Hematopoietic multipotent progenitor cell treated with erythropoietin and hydrocortisone succinate and interleukin-3 and kit ligand, for 4 days (in vitro differentiated cells): ENCODE measurements at regions not wholly inside any gene's neighbourhood (a gene's known extent, or its start where the extent isn't known, plus 50 kb on each side); places are given as distances from the start of the nearest gene placed in this dataset.

Experiments
- DNase-seq: peaks from one replicate; pipeline ENCODE4 v3.0.0-alpha.2; 2015

- no peak for DNase-seq
Measured at GRCh38 chr6:167444602-167445346, 119.9 kb downstream of the TTLL2 start.

- no peak for DNase-seq
Measured at GRCh38 chr6:167445568-167445967, 120.7 kb downstream of the TTLL2 start.

DNA sequence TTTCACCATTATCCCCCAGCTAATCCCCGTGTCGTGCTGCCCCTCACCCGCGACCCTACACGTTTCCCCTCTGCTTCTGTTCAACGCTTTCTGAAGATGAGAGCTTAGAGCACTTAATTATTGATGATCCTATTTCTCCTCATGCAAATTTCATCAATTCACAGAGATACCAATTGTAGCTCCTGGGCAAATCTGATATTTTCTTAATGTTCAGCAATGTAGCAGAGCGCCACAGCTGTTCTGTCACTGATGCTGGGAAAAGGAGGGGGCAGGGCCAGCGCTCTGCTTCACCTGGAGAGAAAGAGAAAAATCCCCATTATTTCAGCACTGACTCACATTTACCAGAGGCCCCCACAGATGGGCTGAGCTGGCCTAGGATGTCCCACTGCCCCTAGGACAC, 121.2 kb downstream of the TTLL2 start:
- DNase-seq, result no peak

DNA sequence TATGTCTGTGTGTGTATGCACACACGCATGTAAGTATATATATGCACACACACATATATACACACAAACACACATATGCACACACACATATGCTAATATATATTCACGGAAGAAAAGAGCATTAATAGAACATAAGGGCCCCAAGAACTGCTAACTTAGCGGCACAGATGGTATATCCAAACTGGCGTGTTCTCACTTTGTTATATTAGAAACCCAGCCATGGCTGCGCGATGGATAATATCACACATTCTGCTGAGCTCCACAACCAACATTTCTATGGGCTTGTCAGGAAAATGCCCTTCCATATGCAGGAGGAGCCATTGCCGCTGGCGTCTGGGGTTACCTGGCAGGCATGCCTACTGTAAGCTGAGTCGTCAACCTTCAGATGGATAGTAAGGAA, 122.1 kb downstream of the TTLL2 start:
- DNase-seq, result no peak

GRCh38 chr6:167448378-167448777, 123.5 kb downstream of the TTLL2 start:
- no peak for DNase-seq

DNA sequence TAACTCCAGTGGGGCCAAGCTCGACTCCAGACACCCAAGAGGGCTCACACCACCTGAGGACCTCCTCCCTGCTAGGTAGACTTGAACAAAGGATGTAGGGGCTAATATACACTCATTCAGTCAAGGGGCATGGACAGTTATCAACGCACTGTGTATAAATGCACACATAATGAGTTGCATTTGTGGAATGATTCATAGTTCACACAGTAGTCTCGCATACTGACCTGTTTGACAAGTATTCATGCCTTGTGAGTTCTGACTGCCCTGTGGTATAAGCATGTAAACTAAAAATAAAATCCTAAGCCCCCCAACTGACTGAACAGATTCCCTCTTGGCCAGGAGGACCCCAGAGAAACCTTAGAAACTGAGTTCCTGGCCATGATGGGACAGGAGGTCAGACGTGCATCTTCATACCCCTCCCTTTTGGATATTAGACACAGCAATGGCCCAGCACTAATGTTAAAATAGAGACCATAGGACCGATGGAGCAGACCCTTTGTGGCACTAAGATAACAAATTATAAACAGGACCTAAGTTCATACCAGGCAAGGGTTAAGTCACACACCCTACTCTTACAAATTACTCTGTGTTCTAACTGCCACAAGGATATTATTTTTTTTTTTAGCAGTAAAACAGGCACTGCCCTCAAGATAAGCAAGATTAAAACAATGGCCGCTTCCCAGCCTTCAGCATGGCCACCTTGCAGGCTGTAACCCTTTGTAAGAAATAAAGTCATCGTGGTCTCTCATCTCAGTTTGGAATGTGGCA, 124.4 kb downstream of the TTLL2 start:
- DNase-seq, result no peak

GRCh38 chr6:167450626-167451025, 125.7 kb downstream of the TTLL2 start:
- DNase-seq, result no peak

DNA sequence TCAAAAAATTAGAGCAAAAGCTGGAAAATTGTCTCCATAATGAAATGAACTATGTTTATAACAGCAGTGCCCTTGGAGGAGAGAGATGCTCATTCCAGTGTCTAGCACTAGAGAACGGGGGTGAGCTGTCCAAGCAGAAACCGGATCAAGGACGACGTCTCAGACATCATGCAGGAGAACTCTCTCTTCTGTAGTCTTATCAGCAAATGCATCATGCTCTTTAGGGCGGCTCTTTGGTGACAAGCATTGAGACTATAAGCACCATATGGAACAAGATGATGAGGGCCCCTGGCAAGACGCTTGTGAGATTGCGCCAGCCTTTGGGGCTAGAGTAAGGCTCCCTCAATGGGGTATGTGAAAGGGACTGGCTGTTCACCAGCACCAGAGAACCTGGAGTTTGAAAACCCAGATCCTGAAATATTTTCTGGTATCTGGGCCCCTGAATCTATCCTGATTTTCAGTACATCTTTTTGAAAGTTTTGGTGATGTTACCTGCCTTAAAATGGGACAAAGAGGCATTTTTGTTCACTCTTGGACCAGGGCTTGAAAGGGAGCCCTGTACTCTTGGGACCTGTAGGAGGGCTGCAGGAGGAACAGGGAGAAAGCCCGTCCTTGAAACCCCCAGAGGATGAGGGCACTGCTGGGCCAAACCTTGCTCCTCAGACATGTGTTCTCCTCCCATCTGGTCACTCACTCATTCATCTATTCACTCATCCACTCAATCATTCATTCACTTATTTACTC, 127.6 kb downstream of the TTLL2 start:
- peak; percentile 4 for DNase-seq

DNA sequence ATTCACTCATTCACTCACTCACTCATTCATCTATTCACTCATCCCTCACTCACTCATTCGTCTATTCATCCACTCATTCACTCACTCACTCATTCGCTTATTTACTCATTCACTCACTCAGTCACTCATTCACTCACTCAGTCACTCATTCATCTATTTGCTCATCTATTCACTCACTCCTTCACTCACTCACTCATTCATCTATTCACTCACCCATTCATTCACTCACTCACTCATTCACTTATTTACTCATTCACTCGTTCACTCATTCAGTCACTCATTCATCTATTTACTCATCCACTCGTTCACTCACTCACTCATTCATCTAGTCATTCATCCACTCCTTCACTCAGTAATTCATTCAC, 128.2 kb downstream of the TTLL2 start:
- DNase-seq, result no peak

GRCh38 chr6:167454003-167454402, 129.1 kb downstream of the TTLL2 start:
- no peak for DNase-seq

- DNase-seq, result no peak
Measured at GRCh38 chr6:167455371-167455770, 130.5 kb downstream of the TTLL2 start.

- no peak for DNase-seq
Measured at GRCh38 chr6:167462514-167463312, 137.8 kb downstream of the TTLL2 start.

GRCh38 chr6:167464177-167464576, 139.3 kb downstream of the TTLL2 start:
- no peak for DNase-seq

DNA sequence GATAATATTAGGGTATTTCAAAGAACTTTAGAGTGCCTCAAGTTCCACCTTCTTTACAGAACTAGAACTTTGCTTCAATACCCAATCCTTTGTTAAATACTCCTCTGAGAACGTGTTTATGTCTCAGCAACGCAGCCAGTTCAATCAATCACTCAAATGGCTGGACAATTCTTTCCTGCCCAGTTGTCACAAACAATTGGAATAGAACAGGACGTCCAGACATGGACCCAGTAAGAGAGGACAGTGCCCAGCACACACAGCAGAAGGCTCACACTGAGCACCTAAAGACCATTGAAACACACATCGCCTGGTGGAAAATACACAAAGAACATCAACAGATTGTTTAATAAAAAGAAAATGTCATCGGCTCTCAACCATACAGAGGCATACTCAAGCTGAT, 140.6 kb downstream of the TTLL2 start:
- DNase-seq, result no peak

- DNase-seq, result no peak
Measured at GRCh38 chr6:167467282-167467681, 142.4 kb downstream of the TTLL2 start.

GRCh38 chr6:167467793-167468431, 143.0 kb downstream of the TTLL2 start:
- no peak for DNase-seq

DNA sequence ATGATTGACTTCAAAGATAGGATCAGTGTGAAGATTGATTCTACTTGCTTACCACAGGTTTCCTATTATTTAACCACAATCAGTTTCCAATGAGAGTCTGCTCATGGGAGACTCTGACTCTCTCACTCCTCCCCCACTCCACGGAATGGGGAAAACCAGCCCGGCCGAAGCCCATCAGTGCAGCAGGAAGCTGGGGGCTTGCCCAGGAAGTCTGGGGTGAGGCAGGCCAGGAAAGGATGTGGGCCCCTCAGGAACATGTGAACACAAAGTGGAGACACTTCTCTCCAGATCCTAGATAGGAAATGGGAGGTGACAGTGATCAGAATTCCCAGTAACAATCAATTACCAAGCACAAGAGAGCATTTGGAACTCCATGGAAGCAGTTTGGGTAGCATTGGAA, 144.2 kb downstream of the TTLL2 start:
- DNase-seq, result no peak

- no peak for DNase-seq
Measured at GRCh38 chr6:167469672-167470071, 144.8 kb downstream of the TTLL2 start.

DNA sequence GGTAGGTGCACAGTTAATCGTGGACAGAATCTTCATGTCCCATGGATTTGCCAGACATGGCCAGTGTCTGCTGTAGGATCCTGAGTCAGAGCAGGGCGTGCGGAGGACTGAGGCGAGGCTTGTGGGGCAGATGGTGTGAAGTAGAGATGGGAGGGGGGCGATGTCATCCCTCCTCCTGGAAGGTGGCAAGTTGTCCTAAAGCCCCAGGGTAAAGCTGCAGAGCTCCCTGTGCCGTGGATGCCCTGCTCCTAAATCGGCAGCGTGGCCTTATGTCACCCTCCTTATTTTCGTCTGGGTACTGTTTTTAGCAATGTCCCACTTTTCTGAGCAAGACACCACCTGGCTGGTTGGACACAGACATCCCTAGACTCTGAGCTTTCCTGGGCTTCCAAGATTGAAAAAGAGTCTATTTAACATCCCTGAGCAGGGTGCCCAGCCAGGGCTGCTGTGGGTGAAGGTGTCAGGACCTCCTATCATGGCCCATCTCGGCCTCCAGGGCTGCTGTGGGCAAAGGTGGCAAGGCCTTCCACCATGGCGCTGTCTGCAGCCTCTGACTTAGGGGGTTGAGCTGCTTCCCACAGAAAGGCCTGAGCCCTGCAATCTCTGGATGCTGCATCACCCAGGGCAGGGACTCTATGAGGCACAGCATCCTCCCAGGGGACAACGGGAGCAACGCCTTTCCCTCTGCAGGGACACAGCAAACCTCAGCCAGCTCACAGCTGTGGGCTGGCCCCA, 145.4 kb downstream of the TTLL2 start:
- no peak for DNase-seq

DNA sequence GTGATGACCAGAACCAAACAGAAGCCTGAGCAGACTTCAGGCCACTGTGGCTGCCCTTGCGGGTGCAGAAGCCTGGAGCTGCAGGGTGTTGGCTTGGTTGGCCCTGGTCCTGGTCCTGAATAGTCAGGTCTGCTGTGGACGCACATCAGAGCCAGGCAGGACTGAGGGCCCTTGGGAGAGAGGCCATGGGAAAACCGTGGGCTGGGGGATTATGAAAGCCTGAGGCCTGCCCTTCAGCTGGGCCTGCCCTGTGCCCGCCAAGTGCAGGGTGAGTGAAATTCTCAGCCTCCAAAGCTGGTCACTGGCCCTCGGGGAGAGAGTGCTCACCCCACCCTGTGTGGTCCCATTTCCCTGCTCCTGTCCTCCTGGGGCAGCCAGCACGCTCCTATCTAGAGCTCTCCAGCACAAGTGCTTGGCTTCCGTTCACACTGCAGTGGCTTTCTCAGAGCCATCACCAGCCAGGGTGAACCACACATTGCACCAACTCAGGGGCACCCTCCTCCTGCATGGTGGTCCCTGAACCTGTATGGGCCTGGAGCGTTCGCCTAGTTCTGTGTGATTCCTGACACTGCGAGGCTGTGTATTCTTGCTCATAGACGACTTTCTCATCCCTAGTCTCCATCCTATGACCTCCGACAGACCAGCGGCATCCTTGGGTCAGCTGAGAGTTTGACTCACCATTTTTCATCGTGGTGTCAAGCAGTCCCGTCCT, 146.1 kb downstream of the TTLL2 start:
- no peak for DNase-seq

DNA sequence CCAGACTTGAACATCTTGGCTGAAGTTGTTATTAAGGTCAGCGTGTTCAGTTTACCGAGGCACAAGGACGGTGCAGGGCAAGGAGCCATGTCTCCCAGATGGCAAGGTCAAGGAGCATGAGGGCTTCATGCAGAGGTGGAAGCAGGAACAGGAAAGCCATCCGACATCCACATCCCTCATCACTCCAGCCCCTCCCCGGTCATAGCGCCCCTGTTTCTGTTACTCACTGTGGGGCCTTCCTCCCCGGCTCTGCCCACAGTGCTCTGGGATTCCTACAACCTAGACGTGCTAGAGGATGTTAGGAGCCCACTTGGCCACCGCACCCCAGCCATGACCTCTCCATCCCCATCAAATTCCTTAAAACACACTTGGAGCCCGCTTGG, 146.7 kb downstream of the TTLL2 start:
- no peak for DNase-seq
